Activated T-helper 2 cell treated with anti-CD3 and anti-CD28 coated beads, Interferon-gamma antibody, Interleukin-2, Interleukin-4, amounts not matched to agents 10 μg/mL and 5 μg/mL and 100 μg/mL, durations not matched to agents 14 hours and 24 hours and 36 hours (primary cell): ENCODE measurements at regions not wholly inside any gene's neighbourhood (a gene's known extent, or its start where the extent isn't known, plus 50 kb on each side); places are given as distances from the start of the nearest gene placed in this dataset.

ENCODE experiments used
- DNase-seq: peaks from one replicate; pipeline ENCODE4 v3.0.0; 2021; ENCODE audit warnings: low spot score
- H3K27ac Mint-ChIP-seq: one replicate; pipeline ENCODE4 v1.8.0; 2021; ENCODE audit warnings: mixed read lengths
- H3K27me3 Mint-ChIP-seq: one replicate; pipeline ENCODE4 v1.8.0; 2021; ENCODE audit warnings: low read depth, mixed read lengths
- H3K36me3 Mint-ChIP-seq: one replicate; pipeline ENCODE4 v1.8.0; 2021; ENCODE audit warnings: low read depth, mixed read lengths
- H3K4me1 Mint-ChIP-seq: one replicate; pipeline ENCODE4 v1.8.0; 2021; ENCODE audit warnings: low read depth, mixed read lengths
- H3K4me3 Mint-ChIP-seq: one replicate; pipeline ENCODE4 v1.8.0; 2021; ENCODE audit warnings: low read depth, mild to moderate bottlenecking, moderate library complexity, mixed read lengths
- H3K9me3 Mint-ChIP-seq: one replicate; pipeline ENCODE4 v1.8.0; 2021; ENCODE audit warnings: mixed read lengths
- intact Hi-C: fragments of 100-400 bp; cut with micrococcal nuclease; formaldehyde crosslinking; loops from one replicate; pipeline ENCODE4 v1.15.1; 2023

DNA sequence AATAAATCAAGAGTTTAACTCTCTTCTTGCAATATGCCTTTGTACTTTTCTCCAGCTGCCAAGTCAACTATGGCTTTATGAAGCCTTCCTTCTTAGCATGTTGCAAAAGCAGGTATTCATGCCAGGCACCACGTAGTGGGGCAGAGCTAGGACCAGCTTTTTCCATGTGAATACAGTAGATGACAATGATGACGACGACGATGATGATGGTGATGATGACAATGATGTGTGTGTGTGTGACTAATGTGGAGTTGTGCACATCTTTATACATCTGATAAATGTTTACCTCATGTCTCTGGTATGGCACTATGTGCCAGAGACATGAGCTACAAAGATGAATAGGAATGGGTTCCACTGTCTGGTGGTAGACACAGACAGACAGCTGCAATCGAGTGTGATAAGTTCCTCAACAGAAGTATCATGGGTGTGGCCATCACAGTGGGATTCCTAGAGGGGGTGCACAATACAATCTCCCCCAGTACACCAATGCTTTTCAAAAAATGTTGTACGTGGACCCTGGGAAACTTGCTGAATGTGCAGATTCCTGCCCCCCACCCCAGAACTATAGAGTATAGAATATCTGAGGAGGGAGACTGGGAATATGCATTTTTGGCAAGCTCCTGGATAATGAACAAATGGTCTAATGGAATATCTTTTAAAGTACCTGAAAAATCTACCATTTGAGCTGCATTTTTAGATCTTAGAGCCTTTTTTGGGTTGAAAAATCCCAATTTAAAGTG lies 183.4 kb downstream of the ABCC12 start:
- Mint-ChIP-seq H3K36me3 (no peaks in the 10 kb centered on the region), H3K27me3 (no peaks in the 10 kb centered on the region), H3K4me3 (no peak overlapping the region), H3K9me3 (no peaks in the 10 kb centered on the region), H3K4me1 (no peaks in the 10 kb centered on the region), H3K27ac (no peak overlapping the region)
- DNase-seq: no peak
- intact Hi-C loops: no loop called here

DNA sequence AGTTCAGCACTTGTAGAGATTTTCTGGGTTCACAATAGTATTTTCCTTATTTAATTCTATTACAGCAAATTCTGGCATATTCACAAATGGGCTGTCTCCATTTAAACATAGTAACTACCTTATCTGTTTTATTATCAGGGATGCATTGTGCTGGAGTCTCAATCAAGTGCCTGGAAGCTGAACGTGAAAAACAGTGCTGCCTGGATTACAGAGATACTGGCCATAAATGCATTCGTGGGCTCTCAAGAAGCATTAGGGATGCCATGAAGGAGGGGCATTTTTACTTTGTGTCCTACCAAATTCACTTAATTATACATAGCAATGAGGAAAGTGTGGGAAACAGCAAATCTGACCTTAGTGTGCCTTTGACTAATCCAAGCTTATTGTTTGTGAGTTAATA lies 184.6 kb downstream of the ABCC12 start:
- Mint-ChIP-seq H3K9me3 (no peaks in the 10 kb centered on the region), H3K36me3 (no peaks in the 10 kb centered on the region), H3K27me3 (no peaks in the 10 kb centered on the region), H3K4me1 (no peaks in the 10 kb centered on the region), H3K27ac (no peak overlapping the region), H3K4me3 (no peak overlapping the region)
- DNase-seq: no peak
- intact Hi-C loops: no loop called here

GRCh38 chr16:47970291-47970931 lies 185.4 kb downstream of the ABCC12 start:
- no peak overlapping the region for H3K4me3 Mint-ChIP-seq
- no peaks in the 10 kb centered on the region for H3K9me3 Mint-ChIP-seq
- H3K27ac Mint-ChIP-seq: no peak overlapping the region
- DNase-seq: no peak
- H3K4me1 Mint-ChIP-seq: no peaks in the 10 kb centered on the region
- no peaks in the 10 kb centered on the region for H3K36me3 Mint-ChIP-seq
- intact Hi-C loops: no loop called here
- H3K27me3 Mint-ChIP-seq: no peaks in the 10 kb centered on the region

GRCh38 chr16:47967374-47967773 lies 188.4 kb downstream of the ABCC12 start:
- DNase-seq: no peak
- Mint-ChIP-seq H3K4me3 (no peak overlapping the region), H3K9me3 (no peaks in the 10 kb centered on the region), H3K36me3 (no peaks in the 10 kb centered on the region), H3K27ac (no peak overlapping the region), H3K4me1 (no peaks in the 10 kb centered on the region), H3K27me3 (no peaks in the 10 kb centered on the region)
- intact Hi-C loops: no loop called here

DNA sequence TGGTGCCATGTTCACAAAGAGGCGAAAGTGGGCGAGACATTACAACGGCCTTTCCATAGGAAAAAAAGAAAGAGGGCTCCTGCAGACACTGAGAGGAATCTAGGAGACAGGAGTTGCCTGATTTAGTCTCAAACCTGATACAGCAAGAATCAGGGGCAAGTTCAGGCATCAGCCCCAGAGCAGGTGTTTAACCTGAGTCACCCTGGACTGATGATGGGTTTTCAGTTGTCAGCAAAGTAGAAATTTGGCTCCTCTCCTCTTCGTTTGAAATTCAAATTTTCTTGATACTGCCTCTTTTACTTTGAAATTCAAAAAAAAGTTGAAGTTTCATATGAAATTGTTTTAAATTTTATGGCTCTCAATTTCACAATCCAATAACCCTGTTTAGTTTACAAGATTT lies 189.5 kb downstream of the ABCC12 start:
- no peak for DNase-seq
- Mint-ChIP-seq H3K36me3 (no peaks in the 10 kb centered on the region), H3K27me3 (no peaks in the 10 kb centered on the region), H3K4me1 (no peaks in the 10 kb centered on the region), H3K9me3 (no peaks in the 10 kb centered on the region), H3K27ac (no peak overlapping the region), H3K4me3 (no peak overlapping the region)
- intact Hi-C loops: no loop called here

DNA sequence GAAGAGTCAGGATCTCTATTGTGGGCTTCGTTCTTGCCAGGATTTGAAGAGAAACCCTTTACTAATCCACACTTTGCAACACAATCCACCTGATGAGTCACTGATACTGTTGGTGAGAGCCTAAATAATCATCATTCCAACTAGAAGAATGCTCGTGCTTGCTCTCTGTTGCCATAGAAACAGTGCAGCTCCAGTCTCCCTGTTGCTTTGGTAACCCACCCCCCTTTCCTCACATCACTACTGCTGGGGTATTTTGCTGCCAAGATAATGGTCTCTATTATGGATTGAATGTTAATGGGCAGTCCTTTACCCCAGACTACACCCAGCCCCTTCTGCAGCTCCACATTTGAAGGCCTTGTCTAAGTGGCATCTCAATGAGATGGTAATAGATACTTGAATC lies 190.4 kb downstream of the ABCC12 start:
- DNase-seq: no peak
- Mint-ChIP-seq H3K4me1 (no peaks in the 10 kb centered on the region), H3K9me3 (no peaks in the 10 kb centered on the region), H3K36me3 (no peaks in the 10 kb centered on the region), H3K27me3 (no peaks in the 10 kb centered on the region), H3K4me3 (no peak overlapping the region), H3K27ac (no peak overlapping the region)
- intact Hi-C loops: no loop called here

- H3K4me1 Mint-ChIP-seq: no peaks in the 10 kb centered on the region
- no peaks in the 10 kb centered on the region for H3K9me3 Mint-ChIP-seq
- H3K27ac Mint-ChIP-seq: no peak overlapping the region
- H3K4me3 Mint-ChIP-seq: no peak overlapping the region
- no peak for DNase-seq
- intact Hi-C loops: no loop called here
- no peaks in the 10 kb centered on the region for H3K27me3 Mint-ChIP-seq
- no peaks in the 10 kb centered on the region for H3K36me3 Mint-ChIP-seq
Measured at GRCh38 chr16:47958726-47959125, 197.1 kb downstream of the ABCC12 start.

DNA sequence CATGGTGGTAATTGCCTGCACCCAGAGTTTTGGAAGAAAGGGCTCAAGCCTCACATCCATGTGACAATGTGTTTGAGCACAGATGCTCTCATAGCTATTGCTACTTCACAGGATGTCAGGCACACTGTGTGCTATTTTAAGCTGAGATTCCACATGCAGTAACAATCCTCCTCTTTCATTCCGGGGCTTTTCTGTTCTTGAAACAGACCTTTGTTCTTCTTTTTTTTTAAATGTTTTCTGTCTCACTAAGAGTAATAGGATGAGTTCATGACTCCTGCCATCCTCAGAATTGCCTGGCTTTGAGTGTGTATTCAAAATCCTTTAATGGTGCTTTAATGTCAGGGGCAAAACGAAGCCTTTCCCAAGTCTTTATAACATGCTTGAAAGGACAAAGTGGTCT lies 198.9 kb downstream of the ABCC12 start:
- DNase-seq: no peak
- no peaks in the 10 kb centered on the region for H3K27me3 Mint-ChIP-seq
- H3K4me3 Mint-ChIP-seq: no peak overlapping the region
- no peaks in the 10 kb centered on the region for H3K9me3 Mint-ChIP-seq
- intact Hi-C loops: no loop called here
- no peaks in the 10 kb centered on the region for H3K36me3 Mint-ChIP-seq
- H3K4me1 Mint-ChIP-seq: no peaks in the 10 kb centered on the region
- no peak overlapping the region for H3K27ac Mint-ChIP-seq

DNA sequence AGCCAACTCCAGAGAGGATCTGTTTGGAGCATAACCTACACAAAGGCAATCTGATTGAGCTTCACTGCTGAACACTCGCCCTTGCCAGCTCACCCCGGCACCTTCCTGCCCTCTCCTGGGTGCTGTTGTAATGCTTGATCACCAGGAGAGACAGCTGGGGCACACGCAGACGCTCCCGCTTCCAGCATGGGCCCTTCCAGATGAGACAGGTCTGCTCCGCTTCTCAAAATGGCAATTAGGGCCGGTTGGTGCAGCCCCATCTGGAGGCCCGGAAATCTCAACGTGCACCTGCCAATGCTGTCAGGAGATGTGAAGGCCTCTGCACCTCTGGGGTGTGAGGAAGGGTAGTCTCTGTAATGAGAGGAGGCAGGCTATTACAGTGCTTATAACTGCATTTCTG lies 206.1 kb downstream of the ABCC12 start:
- H3K36me3 Mint-ChIP-seq: no peaks in the 10 kb centered on the region
- no peaks in the 10 kb centered on the region for H3K27me3 Mint-ChIP-seq
- H3K4me3 Mint-ChIP-seq: no peak overlapping the region
- no peaks in the 10 kb centered on the region for H3K4me1 Mint-ChIP-seq
- intact Hi-C loops: no loop called here
- DNase-seq: no peak
- H3K27ac Mint-ChIP-seq: no peak overlapping the region
- H3K9me3 Mint-ChIP-seq: no peaks in the 10 kb centered on the region

- Mint-ChIP-seq H3K27me3 (no peaks in the 10 kb centered on the region), H3K4me3 (no peak overlapping the region), H3K36me3 (no peaks in the 10 kb centered on the region), H3K9me3 (no peaks in the 10 kb centered on the region), H3K4me1 (no peaks in the 10 kb centered on the region), H3K27ac (no peak overlapping the region)
- intact Hi-C loops: no loop called here
- no peak for DNase-seq
Measured at GRCh38 chr16:47949276-47949675, 206.5 kb downstream of the ABCC12 start.

GRCh38 chr16:47947723-47948122 lies 208.1 kb downstream of the ABCC12 start:
- Mint-ChIP-seq H3K9me3 (no peaks in the 10 kb centered on the region), H3K36me3 (no peaks in the 10 kb centered on the region), H3K4me1 (no peaks in the 10 kb centered on the region), H3K4me3 (no peak overlapping the region), H3K27ac (no peak overlapping the region), H3K27me3 (no peaks in the 10 kb centered on the region)
- no peak for DNase-seq
- intact Hi-C loops: no loop called here

DNA sequence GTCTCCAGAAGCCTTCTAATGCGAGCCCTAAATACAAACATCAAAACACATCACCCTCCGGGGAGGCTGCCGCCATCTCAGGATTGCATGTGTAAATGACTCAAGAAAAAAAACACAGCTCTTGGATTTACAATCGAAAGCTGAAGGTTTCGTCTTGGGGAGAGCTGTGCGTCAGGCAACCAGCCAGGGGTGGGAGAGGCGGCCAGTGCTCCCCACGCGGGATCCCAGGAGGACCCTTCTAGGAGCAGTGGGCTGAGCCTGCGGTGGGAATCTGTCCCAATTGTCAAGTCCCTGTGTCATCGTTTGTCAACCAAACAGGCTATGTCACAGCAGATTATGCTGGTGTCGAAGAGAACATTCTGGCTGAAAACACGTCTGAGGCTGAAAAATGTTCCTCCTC lies 209.7 kb downstream of the ABCC12 start:
- Mint-ChIP-seq H3K9me3 (no peaks in the 10 kb centered on the region), H3K27ac (no peak overlapping the region), H3K4me3 (no peak overlapping the region), H3K27me3 (no peaks in the 10 kb centered on the region), H3K36me3 (no peaks in the 10 kb centered on the region), H3K4me1 (no peaks in the 10 kb centered on the region)
- DNase-seq: no peak
- intact Hi-C loops: no loop called here

- no peaks in the 10 kb centered on the region for H3K9me3 Mint-ChIP-seq
- H3K36me3 Mint-ChIP-seq: no peaks in the 10 kb centered on the region
- no peak overlapping the region for H3K27ac Mint-ChIP-seq
- no peak overlapping the region for H3K4me3 Mint-ChIP-seq
- no peaks in the 10 kb centered on the region for H3K4me1 Mint-ChIP-seq
- no peaks in the 10 kb centered on the region for H3K27me3 Mint-ChIP-seq
- no peak for DNase-seq
- intact Hi-C loops: no loop called here
Measured at GRCh38 chr16:47944589-47944988, 211.2 kb downstream of the ABCC12 start.
